Activated gamma-delta T cell treated with Interleukin-2 at 50 U/mL for 16 hours (primary cell): ENCODE measurements at regions not wholly inside any gene's neighbourhood (a gene's known extent, or its start where the extent isn't known, plus 50 kb on each side); places are given as distances from the start of the nearest gene placed in this dataset.
"Not testable (repeated sequence)": the region's sequence is repeated elsewhere in the genome, so short reads cannot be mapped to it uniquely, and the experiment has no call there.

ENCODE experiments used
- DNase-seq: peaks from one replicate; pipeline ENCODE4 v3.0.0-alpha.2; 2020

DNA sequence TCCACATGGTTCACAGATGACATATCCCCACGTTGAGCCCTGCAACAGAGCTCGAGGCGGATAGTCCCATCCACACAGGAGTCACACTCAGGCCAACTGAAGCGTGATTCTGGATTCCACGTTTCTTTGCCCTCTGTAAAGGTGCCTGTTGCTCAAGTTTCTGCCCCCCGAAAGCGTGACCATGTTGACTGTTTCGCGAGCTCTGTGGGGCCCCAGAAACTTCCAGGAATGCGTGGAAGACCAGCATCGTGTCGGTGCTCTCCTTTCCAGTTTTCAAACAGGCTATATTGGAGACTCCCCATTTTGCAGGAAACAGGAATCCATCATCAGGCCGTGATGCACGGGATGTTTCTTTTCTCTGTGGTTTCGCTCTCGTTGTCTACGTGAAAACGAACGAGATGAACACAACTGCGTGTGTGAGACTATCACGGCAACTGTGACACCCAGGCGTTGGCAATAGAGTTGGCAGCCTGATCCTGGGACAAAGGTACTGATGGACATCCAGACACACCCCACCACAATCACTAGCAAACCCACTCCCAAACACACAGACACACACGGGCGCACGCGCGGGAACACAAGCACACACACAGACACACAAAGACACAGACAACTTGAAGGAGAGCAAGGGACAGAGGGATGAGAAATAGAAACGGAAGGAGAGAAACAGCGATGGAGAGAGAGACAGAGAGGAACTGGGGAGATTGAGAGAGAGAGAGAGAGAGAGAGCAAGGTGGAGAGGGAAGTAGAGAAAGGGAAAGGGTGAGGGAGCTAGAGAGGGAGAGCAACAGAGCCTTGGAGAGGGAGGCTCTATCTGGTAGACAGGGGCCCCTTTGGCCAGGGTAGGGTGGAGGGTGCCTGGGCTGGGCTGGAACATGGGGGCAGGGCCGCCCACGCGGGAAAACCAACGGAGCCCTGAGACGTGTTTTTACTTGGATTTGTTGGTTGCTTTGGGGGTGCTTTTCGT is 1609.3 kb downstream of the SPATA31A7 start:
- peak; percentile 28 for DNase-seq

DNA sequence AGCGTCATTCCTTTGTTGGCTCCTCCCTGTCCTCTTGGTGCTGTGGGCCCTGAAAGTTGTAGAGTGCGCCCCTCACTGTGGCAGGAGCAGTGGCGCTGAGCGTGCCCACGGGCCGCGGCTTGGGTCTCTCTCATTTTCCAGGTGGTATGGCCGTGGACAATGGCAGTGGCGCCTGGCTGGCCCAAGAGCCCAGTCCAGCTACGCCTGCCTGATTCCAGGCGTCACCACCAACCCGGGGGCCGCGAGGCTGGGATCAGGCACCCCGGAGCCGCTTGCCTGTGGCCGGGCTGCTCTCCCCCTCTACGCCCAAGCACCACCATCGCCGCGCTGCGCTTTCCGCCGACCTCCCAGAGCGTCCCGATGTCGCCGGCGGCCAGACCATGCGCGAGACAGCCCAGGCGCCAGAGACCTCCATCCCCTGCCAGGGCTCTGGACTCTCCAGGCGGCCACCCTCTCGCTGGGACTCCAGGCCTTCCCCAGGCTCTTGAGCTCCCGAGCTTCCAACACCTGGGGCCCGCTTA is 1610.1 kb downstream of the SPATA31A7 start:
- not testable (repeated sequence) for DNase-seq

DNA sequence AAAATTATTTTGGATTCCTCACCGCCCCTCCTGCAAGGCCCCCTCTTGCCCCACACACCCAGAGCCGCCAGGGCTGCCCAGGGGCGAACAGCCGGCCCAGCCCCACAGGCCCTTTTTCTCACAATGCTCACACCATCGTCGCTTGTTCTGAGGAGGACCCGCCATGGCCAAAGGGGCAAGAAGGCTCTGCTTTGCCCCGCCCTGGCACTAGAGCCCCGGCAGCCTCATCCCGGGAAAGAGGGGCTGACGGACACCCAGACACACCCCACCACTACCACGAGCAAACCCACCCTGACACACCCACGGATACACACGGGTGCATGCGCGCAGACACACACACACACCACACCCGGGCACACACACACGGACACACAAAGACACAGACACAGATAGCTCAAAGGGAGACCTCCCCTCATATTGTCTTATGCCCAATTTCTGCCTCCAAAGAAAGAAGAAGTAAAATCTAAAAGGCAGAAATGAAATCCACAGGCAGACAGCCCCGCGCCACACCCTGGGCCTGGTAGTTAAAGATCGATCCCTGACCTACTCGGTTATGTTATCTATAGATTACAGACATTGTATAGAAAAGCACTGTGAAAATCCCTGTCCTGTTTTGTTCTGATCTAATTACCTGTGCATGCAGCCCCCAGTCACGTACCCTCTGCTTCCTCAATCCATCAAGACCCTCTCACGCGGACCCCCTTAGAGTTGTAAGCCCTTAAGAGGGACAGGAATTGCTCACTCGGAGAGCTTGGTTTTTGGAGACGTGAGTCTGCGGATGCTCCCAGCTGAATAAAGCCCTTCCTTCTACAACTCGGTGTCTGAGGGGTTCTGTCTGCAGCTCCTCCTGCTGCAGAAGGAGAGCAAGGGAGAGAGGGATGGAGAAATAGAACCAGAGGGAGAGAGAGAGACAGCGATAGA is 1610.9 kb downstream of the SPATA31A7 start:
- peak; percentile 27 for DNase-seq

DNA sequence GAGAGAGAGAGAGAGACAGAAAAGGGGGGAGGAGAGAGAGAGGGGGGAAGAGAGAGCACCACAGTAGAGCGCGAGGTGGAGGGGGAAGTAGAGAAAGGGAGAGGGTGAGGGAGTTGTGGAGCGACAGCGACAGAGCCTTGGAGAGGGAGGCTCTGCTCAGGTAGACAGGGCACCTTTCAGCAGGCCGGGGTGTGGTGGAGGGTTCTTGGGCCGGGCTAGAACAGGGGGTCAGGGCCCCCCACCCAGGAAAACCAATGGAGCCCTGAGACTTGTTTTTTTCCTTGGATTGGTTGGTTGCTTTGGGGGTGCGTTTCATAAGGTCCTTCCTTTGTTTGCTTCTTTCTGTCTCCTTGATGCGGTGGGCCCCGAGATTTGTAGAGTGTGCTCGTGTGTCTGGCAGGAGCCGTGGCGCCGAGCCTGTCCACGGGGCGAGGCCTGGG is 1611.6 kb downstream of the SPATA31A7 start:
- DNase-seq = not testable (repeated sequence)

DNA sequence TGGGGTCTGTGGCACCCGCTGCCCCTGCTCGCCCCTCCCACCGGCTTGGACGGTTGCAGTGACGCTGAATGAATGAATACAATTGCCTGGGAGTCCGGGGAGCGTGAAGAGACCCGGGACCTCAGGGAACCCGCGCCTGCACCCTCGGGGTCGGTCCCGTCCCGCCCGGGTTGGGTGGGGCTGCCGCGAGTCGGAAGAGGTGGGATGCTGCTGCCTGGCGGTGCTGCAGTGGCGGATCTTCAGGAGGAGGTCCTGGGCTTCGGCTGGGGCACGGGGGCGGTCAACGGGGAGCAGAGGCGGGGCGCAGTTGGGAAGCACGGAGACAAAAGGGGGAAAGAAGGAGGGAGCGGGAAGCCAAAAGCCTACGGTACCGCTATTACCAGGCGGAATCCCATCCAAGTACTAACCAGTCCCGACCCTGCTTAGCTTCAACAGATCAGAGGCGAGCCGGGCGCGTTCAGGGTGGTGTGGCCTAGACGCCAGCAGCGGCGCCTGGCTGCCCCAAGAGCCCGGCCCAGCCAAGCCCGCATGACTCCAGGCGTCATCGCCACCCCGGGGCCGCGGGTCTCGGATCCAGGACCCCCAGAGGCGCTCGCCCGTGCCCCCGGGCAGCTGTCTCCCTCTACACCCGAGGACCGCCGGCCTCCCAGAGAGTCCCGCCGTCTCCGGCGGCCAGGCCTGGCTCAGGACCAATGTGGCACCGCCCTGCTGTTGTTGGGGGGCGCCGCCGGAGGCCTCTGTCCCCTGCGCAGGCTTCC is 1612.3 kb downstream of the SPATA31A7 start:
- peak; percentile 78 for DNase-seq

DNA sequence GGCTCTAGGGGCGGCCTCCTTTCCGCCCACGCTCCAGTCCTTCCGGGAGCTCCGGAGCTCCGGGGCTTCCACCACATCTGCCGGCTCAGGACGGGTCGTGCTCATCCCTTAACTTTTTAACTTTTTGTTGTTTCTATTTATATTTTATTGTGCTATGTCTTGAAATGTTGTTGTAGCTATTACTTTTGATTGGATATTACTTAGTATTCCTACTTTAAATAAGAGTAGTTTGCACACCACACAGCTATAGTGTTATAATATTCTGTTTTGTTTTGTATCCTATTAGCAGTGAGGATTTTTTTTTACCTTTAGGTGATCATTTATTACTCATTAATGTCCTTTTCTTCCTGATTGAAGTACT is 1612.9 kb downstream of the SPATA31A7 start:
- not testable (repeated sequence) for DNase-seq

DNA sequence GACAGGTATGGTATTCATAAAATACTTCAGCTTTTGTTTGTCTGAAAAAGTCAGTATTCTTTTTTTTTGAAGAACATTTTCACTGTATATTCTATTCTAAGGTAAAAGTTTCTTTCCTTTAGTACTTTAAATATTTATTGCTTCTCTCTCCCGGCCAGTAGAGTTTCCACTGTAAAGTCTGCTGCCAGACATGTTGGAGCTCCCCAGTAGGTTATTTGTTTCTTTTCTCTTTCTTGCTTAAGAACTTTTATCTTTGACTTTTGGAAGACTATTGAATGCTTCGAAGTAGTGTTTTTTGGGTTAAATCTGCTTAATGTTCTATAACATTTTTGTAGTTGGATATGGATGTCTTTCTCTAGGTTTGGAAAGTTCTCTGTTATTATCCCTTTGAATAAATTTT is 1613.3 kb downstream of the SPATA31A7 start:
- DNase-seq = not testable (repeated sequence)

DNA sequence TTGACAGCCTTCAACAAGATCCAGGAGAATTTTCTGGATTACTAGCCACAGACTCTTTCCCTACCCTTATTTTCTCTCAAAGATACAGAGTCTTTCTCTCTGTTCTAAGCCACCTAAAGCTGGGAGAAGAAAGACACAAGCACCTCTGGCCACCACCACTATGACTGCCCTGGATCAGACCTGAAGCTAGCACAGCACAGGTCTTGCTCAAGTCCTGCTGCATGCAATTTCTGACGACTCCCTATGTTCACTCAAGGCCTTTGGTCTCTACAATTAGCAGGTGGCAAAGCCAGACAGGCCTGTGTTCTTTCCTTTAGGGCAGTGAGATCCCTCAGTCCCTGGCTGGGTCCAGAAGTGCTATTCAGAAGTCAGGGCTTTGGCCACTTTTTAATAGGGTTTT is 1614.5 kb downstream of the SPATA31A7 start:
- not testable (repeated sequence) for DNase-seq

DNA sequence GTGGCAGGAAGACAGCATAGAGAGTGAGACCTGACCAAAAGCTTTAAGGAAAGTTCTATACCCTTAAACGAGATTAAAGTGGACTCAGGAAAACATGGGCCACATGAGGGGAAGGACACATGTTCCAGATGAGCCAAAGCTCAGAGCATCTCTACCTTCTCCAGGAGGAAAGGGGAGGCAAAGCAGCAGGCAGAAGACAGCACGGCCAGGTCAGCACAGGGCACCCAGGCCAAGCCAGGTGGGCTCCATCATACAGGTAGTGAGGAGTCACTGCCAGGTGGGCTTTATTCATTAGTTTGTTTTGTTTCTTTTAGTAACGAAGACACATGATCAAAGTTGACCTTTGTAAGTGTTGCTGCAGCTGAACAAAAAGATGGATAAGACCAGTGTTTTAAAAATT is 1617.6 kb downstream of the SPATA31A7 start:
- not testable (repeated sequence) for DNase-seq

DNA sequence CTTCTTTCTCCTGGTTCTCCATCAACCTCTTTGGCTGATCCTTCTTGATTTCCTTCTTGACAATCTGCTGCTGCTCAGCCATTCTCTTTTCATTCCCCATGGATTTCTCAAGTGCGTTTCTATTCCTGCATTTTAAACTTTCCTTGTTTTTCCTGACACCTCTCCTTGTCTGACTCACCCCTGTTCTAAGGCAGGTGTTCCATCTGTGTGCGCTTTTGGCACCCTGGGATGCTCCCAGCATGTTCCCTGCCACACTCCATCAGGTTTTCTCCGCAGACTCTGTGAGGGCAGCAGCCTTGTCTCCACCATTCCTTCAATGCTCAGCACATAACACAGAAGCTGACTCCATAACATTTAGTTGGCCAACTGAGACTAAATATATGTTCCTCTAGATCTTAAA is 1618.2 kb downstream of the SPATA31A7 start:
- DNase-seq = not testable (repeated sequence)

DNA sequence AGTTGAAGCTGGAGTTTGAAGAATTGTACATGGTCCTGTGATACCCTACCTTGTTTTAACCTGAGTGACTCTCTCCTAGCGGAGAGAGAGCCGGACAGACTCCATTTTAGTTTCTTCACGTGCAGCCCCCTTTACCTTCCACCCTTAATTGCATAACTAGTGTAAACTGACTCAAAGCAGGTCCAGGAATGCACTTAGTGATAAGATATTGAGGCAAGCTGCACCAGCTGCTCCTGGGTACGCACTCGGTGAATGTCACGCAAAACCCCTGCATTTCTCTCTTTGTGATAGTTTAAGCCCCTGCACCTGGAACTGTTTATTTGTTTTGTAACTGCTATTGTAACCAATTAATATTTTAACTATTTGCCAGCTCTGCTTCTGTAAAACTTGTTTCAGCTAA is 1620.5 kb downstream of the SPATA31A7 start:
- not testable (repeated sequence) for DNase-seq

DNA sequence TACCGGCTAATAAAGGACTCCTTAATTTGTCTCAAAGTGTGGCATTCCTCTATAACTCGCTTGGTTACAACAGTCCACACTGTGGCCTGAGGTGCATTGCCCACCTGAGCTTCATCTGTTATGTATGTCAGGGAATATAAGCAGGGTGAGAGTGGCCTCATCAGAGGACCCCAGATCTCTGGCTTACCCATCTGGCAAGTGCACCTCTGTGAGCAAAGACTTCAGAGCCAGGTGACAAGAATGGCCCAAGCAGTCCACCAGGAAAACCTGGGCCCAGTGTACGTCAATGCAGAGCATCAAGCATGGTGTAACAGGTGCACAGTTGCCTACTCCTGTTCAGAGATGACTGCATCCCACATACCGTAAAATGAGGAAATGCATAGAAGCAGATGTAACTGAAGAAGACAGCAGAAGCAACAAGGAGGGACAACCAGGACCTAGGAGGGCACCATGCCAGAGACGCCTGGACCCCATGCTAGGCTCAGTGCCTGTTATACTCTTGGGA is 1621.0 kb downstream of the SPATA31A7 start:
- not testable (repeated sequence) for DNase-seq

DNA sequence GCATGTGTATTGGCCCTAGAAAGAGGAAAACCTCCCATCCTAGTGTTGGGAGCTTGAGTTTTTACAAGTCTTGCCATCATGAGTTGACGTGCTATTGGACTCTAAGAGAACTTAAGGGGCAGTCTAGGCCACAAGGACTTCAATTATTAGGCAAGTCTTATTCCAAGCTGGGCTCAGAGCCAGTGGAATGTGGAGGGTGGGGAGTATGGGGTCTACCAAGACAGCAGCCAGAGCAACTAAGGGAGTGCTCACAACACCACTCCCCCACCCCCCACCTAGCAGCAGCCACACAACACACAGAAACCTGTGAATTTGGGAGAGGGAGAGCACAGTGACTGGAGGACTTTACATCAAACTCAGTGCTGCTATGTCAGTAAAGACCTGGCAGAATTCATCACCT is 1625.6 kb downstream of the SPATA31A7 start:
- DNase-seq = not testable (repeated sequence)

DNA sequence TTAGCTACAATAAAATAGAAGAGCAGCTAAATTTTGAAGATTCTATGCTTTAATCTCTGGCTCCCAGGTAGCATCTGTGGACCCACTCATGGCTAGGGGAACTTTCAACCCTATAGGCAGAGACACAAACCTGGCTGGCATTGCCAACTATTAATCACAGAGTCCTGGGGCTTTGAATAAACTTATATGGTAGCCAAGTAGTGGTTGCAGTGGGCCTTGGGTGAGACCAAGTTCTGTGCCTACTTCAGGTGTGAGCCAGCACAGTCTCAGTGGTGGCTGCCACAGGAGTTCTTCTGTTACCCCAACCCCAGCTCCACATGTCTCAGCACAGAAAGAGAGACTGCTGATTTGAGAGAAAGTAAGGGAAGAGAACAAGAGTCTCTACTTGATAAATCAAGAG is 1626.5 kb downstream of the SPATA31A7 start:
- not testable (repeated sequence) for DNase-seq

DNA sequence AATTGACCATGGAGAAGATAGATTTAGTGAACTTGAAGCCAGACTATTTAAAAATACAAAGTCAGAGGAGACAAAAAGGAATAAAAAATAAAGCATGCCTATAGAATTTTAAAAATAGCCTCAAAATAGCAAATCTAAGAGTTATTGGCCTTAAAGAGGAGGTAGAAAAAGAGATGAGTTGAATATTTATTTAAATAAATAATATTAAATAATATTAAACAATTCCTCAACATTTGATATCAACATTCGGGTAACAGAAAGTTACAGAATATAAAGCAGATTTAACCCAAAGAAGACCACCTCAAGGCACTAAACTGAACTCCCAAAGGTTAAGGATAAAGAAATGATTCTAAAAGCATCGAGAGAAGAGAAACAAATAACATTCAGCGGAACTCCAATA is 1627.4 kb downstream of the SPATA31A7 start:
- DNase-seq = not testable (repeated sequence)

DNA sequence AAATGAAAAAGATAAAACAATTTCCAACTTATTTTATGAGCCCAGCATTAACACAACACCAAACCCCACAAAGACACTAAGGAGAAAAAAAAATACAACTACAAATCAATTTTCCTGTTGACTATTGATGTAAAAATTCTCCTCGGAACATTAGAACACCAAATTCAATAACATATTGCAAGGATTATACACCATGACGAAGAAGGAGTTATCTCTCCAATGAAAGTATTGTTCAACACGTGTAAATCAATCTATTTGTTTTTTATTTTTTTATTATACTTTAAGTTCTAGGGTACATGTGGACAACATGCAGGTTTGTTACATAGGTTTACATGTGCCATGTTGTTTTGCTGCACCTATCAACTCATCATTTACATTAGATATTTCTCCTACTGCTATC is 1632.3 kb downstream of the SPATA31A7 start:
- DNase-seq = not testable (repeated sequence)

DNA sequence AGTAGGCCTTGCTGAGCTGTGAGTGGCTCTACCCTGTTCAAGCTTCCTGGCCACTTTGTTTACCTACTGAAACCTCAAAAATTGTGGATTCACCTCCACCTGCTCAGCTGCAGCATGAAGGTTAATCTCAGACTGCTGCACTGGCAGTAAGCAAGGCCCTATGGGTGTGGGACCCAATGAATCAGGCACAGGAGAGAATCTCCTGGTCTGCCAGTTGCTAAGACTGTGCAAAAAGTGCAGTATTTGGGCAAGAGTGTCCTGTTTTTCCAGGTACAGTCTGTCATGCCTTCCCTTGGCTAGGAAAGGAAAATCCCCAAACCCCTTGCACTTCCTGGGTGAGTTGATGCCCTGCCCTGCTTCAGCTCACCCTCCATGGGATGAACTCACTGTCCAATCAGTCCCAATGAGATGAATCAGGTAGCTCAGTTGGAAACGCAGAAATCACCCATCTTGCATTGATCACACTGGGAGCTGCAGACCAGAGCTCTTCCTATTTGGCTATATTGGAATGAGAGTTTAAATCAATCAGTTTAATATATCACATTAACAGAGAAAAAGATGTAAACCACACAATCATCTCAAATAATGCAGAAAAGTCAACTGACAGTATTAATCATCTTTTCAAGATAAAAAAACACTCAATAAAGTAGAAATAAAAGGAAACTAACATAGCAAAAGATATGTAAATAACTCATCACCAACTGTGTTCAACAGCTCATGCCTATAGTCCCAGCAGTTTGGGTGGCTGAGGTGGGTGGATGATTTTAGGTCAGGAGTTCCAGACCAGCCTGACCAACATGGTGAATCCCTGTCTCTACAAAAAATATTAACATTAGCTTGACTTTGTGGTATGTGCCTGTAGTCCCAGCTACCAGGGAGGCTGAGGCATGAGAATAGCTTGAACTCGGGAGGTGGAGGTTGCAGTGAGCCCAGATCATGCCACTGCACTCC is 1638.4 kb downstream of the SPATA31A7 start:
- not testable (repeated sequence) for DNase-seq

DNA sequence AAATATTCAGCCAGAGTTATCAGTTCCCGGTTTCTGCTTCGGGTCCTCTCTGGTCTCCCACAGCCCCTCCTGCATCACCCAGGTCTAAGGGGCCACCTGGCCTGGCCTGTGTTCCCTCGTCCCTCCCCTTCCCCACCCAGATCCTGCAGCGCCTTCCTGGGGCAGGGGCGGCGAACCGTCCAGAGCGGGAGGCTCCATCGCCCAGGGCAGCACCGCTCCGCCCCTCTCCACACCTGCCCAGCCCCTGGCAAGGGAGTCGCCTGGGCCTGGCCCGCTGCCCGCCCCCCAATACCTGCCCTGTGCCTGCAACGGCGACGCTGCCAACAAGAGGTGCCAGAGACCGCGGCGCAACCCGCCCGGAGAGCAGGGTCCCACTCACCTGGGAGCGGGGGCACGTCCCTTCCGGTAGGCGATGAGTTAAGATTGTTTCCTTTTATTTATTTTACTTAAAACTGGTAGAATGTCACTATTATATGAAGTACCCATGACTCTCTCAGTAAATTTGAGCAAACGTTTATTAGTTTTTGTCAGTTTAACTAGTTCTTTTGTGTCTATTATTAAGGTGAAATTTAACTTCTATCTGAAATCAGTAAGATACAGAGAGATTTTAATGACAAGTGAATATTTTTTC is 1641.1 kb downstream of the SPATA31A7 start:
- DNase-seq = not testable (repeated sequence)

DNA sequence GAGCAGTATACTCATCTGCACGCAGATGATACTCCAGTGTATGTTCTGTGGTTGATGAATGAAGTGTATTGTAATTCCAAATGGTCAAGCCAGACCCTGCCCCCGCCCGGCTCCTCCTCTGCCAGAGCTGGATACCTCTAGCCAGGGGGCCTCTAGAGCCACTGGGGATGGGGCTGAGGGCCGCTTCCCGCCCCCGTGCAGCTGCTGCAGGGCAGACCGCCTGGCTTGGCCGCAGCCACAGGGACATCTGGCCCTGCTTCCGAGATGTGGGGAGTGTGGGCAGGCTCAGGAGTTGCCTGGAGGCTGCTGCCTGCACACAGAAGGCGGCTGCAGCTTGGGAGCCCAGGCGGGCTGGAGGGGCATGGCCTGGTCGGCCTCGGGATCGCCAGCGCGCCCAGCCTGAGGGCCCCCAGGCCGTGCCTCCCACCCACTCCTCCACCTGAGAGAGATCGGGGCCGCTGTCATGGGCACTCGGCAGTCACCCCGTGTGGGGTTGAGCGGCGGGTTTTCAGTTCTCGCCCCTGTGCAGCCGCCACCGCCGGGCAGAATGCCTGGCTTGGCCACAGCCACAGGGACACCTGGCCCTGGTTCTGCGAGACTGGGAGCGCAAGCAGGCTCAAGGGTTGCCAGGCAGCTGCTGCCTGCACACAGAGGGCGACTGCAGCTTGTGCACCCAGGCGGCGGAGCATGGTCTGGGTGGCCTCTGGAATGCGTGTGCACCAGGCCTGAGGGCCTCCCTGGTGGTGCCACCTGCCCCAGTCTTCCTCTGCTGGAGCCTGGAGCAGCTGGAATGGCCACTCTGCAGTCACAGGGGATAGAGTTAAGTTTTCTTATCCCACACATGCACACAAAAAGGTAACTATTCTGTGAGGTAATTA is 1643.7 kb downstream of the SPATA31A7 start:
- not testable (repeated sequence) for DNase-seq
